Lower lobe of right lung (tissue), 2 donors: ENCODE measurements at regions not wholly inside any gene's neighbourhood (a gene's known extent, or its start where the extent isn't known, plus 50 kb on each side); places are given as distances from the start of the nearest gene placed in this dataset.

ENCODE experiments used
- ATAC-seq, 2 donors: fragments of 200-7000 bp; cut with Tn5 transposase; one replicate each; pipeline ENCODE4 v1.9.1; 2020 to 2022; ENCODE audit warnings: mild to moderate bottlenecking in 2 of 2, moderate library complexity in 2 of 2
- DNase-seq: peaks from one replicate; pipeline ENCODE4 v3.0.0-alpha.2; 2020
- H3K27ac ChIP-seq: fragments of 200-600 bp; one replicate; pipeline ENCODE4 v1.8.0; 2022
- H3K27me3 ChIP-seq: fragments of 200-600 bp; one replicate; pipeline ENCODE4 v1.8.0; 2022; ENCODE audit warnings: low read depth
- H3K36me3 ChIP-seq: fragments of 200-600 bp; one replicate; pipeline ENCODE4 v1.8.0; 2022; ENCODE audit warnings: mild to moderate bottlenecking
- H3K4me1 ChIP-seq: fragments of 200-600 bp; one replicate; pipeline ENCODE4 v1.8.0; 2022
- H3K4me3 ChIP-seq: fragments of 200-600 bp; one replicate; pipeline ENCODE4 v1.8.0; 2022; ENCODE audit warnings: mild to moderate bottlenecking
- H3K9me3 ChIP-seq: fragments of 200-600 bp; one replicate; pipeline ENCODE4 v1.8.0; 2022
- intact Hi-C: fragments of 100-400 bp; cut with DNase I; formaldehyde crosslinking; loops from one replicate; pipeline ENCODE4 v1.11.0; 2022
- TF ChIP-seq, protein P1 (sequence below): fragments of 200-600 bp; IDR thresholded peaks from one replicate; pipeline ENCODE4 v1.8.0; 2022; ENCODE audit warnings: antibody characterized with exemption, mild to moderate bottlenecking
- donor health status: DM: no; HTN: yes; CAD: no; lungs with severe emphysema.

DNA sequence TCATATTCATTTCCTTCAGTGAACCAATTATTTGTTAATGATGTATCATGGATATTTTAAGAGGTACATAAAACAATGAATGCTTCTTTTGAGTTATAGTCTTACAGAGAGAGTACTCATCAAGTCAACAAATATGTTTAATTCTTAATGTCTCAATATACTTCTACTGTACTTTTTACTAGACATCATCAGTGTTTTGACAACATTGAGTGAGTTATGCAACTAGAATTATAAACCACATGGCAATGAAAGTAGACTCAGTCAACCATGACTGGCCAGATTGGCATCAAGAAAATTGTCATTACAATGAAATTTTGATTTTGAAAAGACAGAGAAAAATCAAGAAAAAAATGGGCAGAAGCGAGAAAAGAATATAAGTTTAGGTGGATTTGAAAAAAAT is 1248.1 kb upstream of the CDH18 start:
- Histone ChIP-seq H3K27ac (no peak overlapping the region), H3K27me3 (no peaks in the 10 kb centered on the region), H3K4me1 (no peaks in the 10 kb centered on the region), H3K4me3 (no peak overlapping the region), H3K9me3 (no peaks in the 10 kb centered on the region), H3K36me3 (no peaks in the 10 kb centered on the region)
- DNase-seq = no peak
- intact Hi-C loops = no loop called here
- TF ChIP-seq, protein P1, sequence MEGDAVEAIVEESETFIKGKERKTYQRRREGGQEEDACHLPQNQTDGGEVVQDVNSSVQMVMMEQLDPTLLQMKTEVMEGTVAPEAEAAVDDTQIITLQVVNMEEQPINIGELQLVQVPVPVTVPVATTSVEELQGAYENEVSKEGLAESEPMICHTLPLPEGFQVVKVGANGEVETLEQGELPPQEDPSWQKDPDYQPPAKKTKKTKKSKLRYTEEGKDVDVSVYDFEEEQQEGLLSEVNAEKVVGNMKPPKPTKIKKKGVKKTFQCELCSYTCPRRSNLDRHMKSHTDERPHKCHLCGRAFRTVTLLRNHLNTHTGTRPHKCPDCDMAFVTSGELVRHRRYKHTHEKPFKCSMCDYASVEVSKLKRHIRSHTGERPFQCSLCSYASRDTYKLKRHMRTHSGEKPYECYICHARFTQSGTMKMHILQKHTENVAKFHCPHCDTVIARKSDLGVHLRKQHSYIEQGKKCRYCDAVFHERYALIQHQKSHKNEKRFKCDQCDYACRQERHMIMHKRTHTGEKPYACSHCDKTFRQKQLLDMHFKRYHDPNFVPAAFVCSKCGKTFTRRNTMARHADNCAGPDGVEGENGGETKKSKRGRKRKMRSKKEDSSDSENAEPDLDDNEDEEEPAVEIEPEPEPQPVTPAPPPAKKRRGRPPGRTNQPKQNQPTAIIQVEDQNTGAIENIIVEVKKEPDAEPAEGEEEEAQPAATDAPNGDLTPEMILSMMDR = no peak
- no peak for ATAC-seq

DNA sequence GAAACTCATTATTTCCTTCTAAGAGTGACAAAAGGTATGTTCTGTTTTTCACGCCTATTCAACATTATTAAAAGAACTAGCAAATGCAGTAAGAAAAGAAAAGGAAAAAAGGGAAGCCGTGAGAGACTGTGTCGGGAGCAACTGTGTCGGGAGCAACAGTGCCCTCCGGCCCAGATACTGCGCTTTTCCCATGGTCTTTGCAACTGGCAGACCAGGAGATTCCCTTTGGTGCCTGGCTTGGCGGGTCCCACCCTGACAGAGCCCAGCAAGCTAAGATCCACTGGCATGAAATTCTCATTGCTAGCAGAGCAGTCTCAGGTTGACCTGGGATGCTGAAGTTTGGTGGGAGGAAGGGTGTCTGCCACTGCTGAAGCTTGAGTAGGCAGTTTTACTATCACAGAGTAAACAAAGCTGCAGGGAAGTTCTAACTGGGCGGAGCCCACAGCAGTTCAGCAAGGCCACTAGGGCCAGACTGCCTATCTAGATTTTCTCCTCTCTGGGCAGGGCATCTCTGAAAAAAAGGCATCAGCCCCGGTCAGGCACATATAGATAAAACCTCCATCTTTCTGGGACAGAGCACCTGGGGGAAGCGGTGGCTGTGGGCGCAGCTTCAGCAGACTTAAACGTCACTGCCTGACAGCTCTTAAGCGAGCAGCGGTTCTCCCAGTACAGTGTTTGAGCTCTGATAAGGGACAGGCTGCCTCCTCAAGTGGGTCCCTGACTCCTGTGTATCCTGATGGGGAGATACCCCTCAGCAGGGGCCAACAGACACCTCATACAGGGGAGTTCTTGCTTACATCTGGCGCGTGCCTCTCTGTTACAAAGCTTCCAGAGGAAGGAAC is 1237.4 kb upstream of the CDH18 start:
- TF ChIP-seq, protein P1 = no peak
- H3K4me1 ChIP-seq = no peaks in the 10 kb centered on the region
- H3K9me3 ChIP-seq = no peaks in the 10 kb centered on the region
- ATAC-seq = no peak
- H3K27ac ChIP-seq = no peak overlapping the region
- H3K4me3 ChIP-seq = no peak overlapping the region
- intact Hi-C loops = no loop called here
- H3K27me3 ChIP-seq = no peaks in the 10 kb centered on the region
- no peaks in the 10 kb centered on the region for H3K36me3 ChIP-seq
- DNase-seq = no peak

DNA sequence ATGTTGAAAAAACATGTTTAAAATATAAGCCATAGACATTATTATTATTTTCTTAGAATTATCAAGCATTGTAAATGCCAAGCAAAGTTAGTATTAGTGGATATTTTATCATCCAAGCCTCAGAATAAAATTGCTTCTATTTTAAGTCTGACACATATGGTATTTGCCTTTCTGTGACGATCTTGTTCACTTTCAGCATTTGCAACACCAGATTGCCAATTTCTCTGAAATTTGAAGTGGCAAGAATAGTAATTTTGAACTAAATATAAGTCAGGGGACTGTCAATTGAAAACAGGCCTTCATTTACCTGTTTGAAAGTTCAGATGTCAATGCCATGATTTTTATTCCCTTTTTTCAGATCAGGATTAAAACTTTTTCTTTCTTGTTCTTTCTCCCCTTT is 1233.6 kb upstream of the CDH18 start:
- H3K4me3 ChIP-seq = no peak overlapping the region
- intact Hi-C loops = no loop called here
- no peak for DNase-seq
- no peaks in the 10 kb centered on the region for H3K9me3 ChIP-seq
- ATAC-seq = no peak
- TF ChIP-seq, protein P1 = no peak
- H3K4me1 ChIP-seq = no peaks in the 10 kb centered on the region
- H3K36me3 ChIP-seq = no peaks in the 10 kb centered on the region
- no peak overlapping the region for H3K27ac ChIP-seq
- H3K27me3 ChIP-seq = no peaks in the 10 kb centered on the region

DNA sequence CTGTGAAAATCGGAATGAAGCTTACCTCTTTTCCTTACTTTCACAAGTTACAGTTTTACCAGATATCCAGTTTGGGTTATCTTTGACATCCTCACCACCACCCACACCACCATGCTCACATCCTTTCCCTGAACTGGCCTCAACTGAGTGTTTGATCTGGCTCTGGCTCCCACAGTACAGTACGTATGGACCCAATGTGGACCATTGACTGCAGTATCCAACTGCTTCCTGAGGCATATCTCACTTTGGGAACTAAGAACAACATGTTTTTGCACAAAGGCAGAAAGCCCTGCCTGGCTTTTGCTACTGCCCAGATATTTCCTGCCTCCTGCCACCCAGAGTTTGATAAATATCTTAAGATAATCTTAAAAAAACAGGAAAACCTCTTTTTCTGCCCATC is 1232.0 kb upstream of the CDH18 start:
- H3K27me3 ChIP-seq = no peaks in the 10 kb centered on the region
- H3K4me1 ChIP-seq = no peaks in the 10 kb centered on the region
- DNase-seq = no peak
- H3K27ac ChIP-seq = no peak overlapping the region
- no peaks in the 10 kb centered on the region for H3K9me3 ChIP-seq
- ATAC-seq = no peak
- H3K4me3 ChIP-seq = no peak overlapping the region
- intact Hi-C loops = no loop called here
- H3K36me3 ChIP-seq = no peaks in the 10 kb centered on the region
- TF ChIP-seq, protein P1 = no peak

DNA sequence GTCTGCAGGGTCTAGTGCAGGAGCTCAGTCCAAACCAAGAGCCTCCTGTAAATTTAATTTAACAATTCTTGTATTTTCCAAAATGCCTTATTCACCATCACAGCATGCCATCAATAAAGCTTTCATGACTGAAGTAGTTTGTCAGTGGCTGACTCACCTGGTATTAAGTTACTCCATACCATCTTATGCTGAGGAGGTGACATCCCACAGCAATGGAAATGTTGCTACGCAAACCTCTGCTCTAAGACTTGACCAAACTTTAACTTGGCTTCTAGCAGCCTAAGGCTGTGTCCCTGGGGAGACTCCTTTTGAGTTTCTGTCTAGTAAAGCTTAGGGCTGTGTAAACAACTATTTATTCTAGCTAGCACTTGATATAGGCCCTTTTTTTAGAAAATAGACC is 1231.3 kb upstream of the CDH18 start:
- no peaks in the 10 kb centered on the region for H3K36me3 ChIP-seq
- no peaks in the 10 kb centered on the region for H3K4me1 ChIP-seq
- no peak for ATAC-seq
- H3K9me3 ChIP-seq = no peaks in the 10 kb centered on the region
- H3K27ac ChIP-seq = no peak overlapping the region
- TF ChIP-seq, protein P1 = no peak
- intact Hi-C loops = no loop called here
- no peak overlapping the region for H3K4me3 ChIP-seq
- H3K27me3 ChIP-seq = no peaks in the 10 kb centered on the region
- DNase-seq = no peak
